GM23248 (cell line): ENCODE measurements at regions not wholly inside any gene's neighbourhood (a gene's known extent, or its start where the extent isn't known, plus 50 kb on each side); places are given as distances from the start of the nearest gene placed in this dataset.

Experiments
- DNase-seq: peaks from one replicate; pipeline ENCODE4 v3.0.0-alpha.2; 2015
- H2AFZ ChIP-seq: fragments of 200-600 bp; sonication (generic); 2 replicates; pipeline ENCODE4 v1.6.1; 2016; ENCODE audit warnings: antibody characterized with exemption
- H3F3A ChIP-seq: fragments of 200-600 bp; sonication (generic); 2 replicates; pipeline ENCODE4 v1.6.1; 2016; ENCODE audit warnings: mild to moderate bottlenecking, antibody characterized with exemption, mixed run types; ENCODE audit not compliant: insufficient read depth
- H3K27ac ChIP-seq: fragments of 200-600 bp; sonication (generic); 2 replicates; pipeline ENCODE4 v1.5.1; 2016; ENCODE audit warnings: mild to moderate bottlenecking
- H3K27me3 ChIP-seq: fragments of 200-600 bp; sonication (generic); replicated peaks from 2 replicates; pipeline ENCODE4 v1.6.1; 2016; ENCODE audit warnings: mild to moderate bottlenecking; ENCODE audit not compliant: insufficient read depth
- H3K36me3 ChIP-seq: fragments of 200-600 bp; sonication (generic); 2 replicates; pipeline ENCODE4 v1.6.1; 2016; ENCODE audit warnings: low read depth, mild to moderate bottlenecking
- H3K4me1 ChIP-seq: fragments of 200-600 bp; sonication (generic); 2 replicates; pipeline ENCODE4 v1.6.1; 2016; ENCODE audit warnings: mild to moderate bottlenecking; ENCODE audit not compliant: insufficient read depth
- H3K4me2 ChIP-seq: fragments of 200-600 bp; sonication (generic); one replicate; pipeline ENCODE4 v1.6.1; 2016; ENCODE audit warnings: mild to moderate bottlenecking; ENCODE audit not compliant: unreplicated experiment
- H3K4me3 ChIP-seq: fragments of 200-600 bp; sonication (generic); 2 replicates; pipeline ENCODE4 v1.5.1; 2016; ENCODE audit warnings: mild to moderate bottlenecking
- H3K79me2 ChIP-seq: fragments of 200-600 bp; sonication (generic); 2 replicates; pipeline ENCODE4 v1.6.1; 2016; ENCODE audit warnings: mild to moderate bottlenecking; ENCODE audit not compliant: insufficient read depth
- H3K9ac ChIP-seq: fragments of 200-600 bp; sonication (generic); 2 replicates; pipeline ENCODE4 v1.6.1; 2016; ENCODE audit warnings: mild to moderate bottlenecking
- H3K9me2 ChIP-seq: fragments of 200-600 bp; sonication (generic); 2 replicates; pipeline ENCODE4 v1.6.1; 2016; ENCODE audit warnings: mixed run types, mild to moderate bottlenecking, moderate library complexity; ENCODE audit not compliant: insufficient read depth
- H3K9me3 ChIP-seq: fragments of 200-600 bp; sonication (generic); one replicate; pipeline ENCODE4 v1.6.1; 2017; ENCODE audit warnings: low read depth
- H4K20me1 ChIP-seq: fragments of 200-600 bp; sonication (generic); 2 replicates; pipeline ENCODE4 v1.6.0; 2016; ENCODE audit not compliant: insufficient read depth
- EZH2 ChIP-seq: fragments of 200-600 bp; sonication (generic); IDR thresholded peaks from 2 replicates; pipeline ENCODE4 v1.6.1; 2018; ENCODE audit warnings: antibody characterized with exemption, mild to moderate bottlenecking; ENCODE audit not compliant: insufficient read depth, poor library complexity, severe bottlenecking
- EZH2phosphoT487 ChIP-seq: fragments of 200-600 bp; sonication (generic); IDR thresholded peaks from 2 replicates; pipeline ENCODE4 v1.6.1; 2018; ENCODE audit warnings: antibody characterized with exemption, moderate library complexity, mild to moderate bottlenecking, low read depth; ENCODE audit not compliant: insufficient read depth
- WGBS, 2 experiments: methylation state at CpG; one replicate each; pipeline ENCODE4 v1.1.6; 2015 to 2017; ENCODE audit warnings: low lambda C conversion rate in 2 of 2, low coverage in 1 of 2; ENCODE audit errors: missing lambda C conversion rate in 2 of 2; 5-methylcytosine and 5-hydroxymethylcytosine counted together
- in situ Hi-C: fragments of 300-500 bp; cut with MboI; formaldehyde crosslinking; loops from 2 replicates; pipeline ENCODE4 v1.15.0; 2020

DNA sequence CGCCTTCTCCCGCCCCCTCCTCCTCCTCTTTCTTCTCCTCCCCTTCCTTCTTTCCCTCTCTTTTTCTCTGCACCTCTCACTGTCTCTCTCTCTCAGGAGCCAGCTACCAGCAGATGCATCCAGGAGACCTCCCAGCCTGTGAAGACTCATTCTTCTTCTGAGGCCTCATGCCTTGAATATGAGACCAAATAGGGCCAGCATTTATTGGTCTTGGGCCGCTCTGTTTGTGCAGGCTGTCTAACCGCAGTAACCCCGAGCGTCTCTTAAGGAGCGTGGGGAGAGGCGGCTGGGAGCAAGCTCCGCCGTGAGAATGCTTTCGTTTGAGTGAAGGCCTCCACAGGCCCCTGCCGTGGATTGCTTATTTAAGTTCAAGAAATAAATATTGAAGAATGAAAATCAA, 167.0 kb downstream of the NUFIP1 start:
- Histone ChIP-seq H3K9me2 (no peaks in the 10 kb centered on the region), H3K36me3 (no peaks in the 10 kb centered on the region), H3K4me3 (no peak overlapping the region), H2AFZ (no peak overlapping the region), H3K27ac (no peak overlapping the region), H3K9ac (no peak overlapping the region), H3K4me2 (no peak overlapping the region), H3F3A (no peaks in the 10 kb centered on the region), H3K9me3 (no peaks in the 10 kb centered on the region), H3K79me2 (no peaks in the 10 kb centered on the region), H3K4me1 (peaks cover 7% of the 10 kb centered on the region), H3K27me3 (no peaks in the 10 kb centered on the region), H4K20me1 (no peaks in the 10 kb centered on the region)
- 93 to 94% methylated on average over 10 to 12 of the region's 12 CpGs for WGBS, 2 experiments
- TF ChIP-seq EZH2 (no peak), EZH2phosphoT487 (no peak)
- DNase-seq, result no peak
- in situ Hi-C loops, result no loop called here

DNA sequence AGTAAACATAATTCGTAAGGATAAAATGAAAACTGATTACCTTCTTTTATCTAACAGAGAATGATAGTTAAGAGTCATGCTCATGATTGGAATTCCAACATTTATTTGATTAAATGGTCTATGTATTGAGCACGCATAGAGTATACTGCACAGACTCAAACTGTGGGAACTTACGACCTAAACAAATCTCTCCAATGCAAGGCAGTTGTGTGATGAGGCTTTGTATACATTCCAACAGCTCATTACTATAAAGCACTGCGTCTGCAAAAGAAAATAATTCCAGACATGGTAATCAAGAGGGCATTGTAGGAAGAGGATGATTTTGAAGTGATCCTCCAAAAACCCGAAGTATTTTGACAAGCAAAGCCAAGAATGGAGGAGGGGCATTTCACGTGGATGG, 169.5 kb downstream of the NUFIP1 start:
- no peak overlapping the region for H3K27ac ChIP-seq
- 63 to 67% methylated on average over 6 of the region's 6 CpGs for WGBS, 2 experiments

DNA sequence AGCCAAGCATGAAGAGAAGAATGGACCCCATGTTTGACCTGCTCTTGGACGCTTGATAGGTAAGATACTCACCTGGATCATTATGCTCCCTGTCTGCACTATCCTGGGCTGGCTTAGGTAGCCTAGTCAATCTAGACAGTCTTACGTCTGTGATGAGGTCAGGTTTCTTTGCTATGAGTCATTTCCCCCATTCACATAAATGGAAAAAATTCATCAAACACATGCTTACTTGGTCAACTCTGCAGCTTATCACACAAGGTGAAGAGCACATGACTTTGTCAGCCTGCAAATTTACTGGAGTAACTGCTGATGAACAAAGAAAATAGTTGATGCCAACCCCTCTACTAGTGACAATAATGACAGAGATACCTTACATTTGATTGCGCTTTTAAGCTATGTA, 170.0 kb downstream of the NUFIP1 start:
- no peak overlapping the region for H3K4me2 ChIP-seq
- no peak overlapping the region for H3K9ac ChIP-seq
- H3K4me3 ChIP-seq, result no peak overlapping the region
- peaks cover 19% of the 10 kb centered on the region for H3F3A ChIP-seq
- H3K36me3 ChIP-seq, result no peaks in the 10 kb centered on the region
- 61 to 64% methylated on average over 3 of the region's 3 CpGs for WGBS, 2 experiments
- no peaks in the 10 kb centered on the region for H3K9me2 ChIP-seq
- no peak overlapping the region for H3K27ac ChIP-seq
- H2AFZ ChIP-seq, result no peak overlapping the region
- in situ Hi-C loops, result no loop called here
- peak; percentile 73 for DNase-seq
- H4K20me1 ChIP-seq, result no peaks in the 10 kb centered on the region
- H3K9me3 ChIP-seq, result no peaks in the 10 kb centered on the region
- H3K79me2 ChIP-seq, result no peaks in the 10 kb centered on the region
- peaks cover 33% of the 10 kb centered on the region for H3K4me1 ChIP-seq
- TF ChIP-seq EZH2 (no peak), EZH2phosphoT487 (no peak)
- no peaks in the 10 kb centered on the region for H3K27me3 ChIP-seq

More for the DNA sequence above, 169.5 kb downstream of the NUFIP1 start:
- H3K9me2 ChIP-seq, result no peaks in the 10 kb centered on the region
- in situ Hi-C loops, result no loop called here
- DNase-seq, result no peak
- no peaks in the 10 kb centered on the region for H3K36me3 ChIP-seq
- H3K79me2 ChIP-seq, result no peaks in the 10 kb centered on the region
- no peak overlapping the region for H3K9ac ChIP-seq
- H4K20me1 ChIP-seq, result no peaks in the 10 kb centered on the region
- H3K27me3 ChIP-seq, result no peaks in the 10 kb centered on the region
- H3K9me3 ChIP-seq, result no peaks in the 10 kb centered on the region
- TF ChIP-seq EZH2 (no peak), EZH2phosphoT487 (no peak)
- H3K4me1 ChIP-seq, result peaks cover 32% of the 10 kb centered on the region
- no peak overlapping the region for H3K4me2 ChIP-seq
- H3K4me3 ChIP-seq, result no peak overlapping the region
- H2AFZ ChIP-seq, result no peak overlapping the region
- peaks cover 19% of the 10 kb centered on the region for H3F3A ChIP-seq

DNA sequence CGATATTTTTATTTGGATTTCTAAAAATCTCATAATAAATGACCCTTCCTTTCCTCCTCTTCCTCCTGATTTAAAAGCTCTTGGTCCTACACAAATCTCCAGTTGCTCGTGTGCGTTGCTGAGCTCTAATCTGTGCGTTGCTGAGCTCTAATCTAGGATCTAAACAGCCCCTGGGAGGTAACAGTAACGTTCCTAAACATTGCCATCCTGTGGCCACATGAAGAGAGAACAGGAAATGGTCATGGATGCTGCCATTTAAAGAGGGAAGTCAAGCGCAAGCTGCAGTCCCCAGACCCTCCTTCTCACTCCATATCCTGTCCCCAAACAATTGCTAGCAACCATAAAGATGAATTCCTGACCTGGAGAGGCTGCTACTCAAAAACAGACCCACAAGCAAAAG, 170.8 kb downstream of the NUFIP1 start:
- 87 to 88% methylated on average over 6 of the region's 6 CpGs for WGBS, 2 experiments
- Histone ChIP-seq H3F3A (peaks cover 19% of the 10 kb centered on the region), H3K27me3 (no peaks in the 10 kb centered on the region), H3K9me2 (no peaks in the 10 kb centered on the region), H4K20me1 (no peaks in the 10 kb centered on the region), H2AFZ (no peak overlapping the region), H3K27ac (no peak overlapping the region), H3K9me3 (no peaks in the 10 kb centered on the region), H3K4me3 (no peak overlapping the region), H3K9ac (no peak overlapping the region), H3K4me2 (no peak overlapping the region), H3K79me2 (no peaks in the 10 kb centered on the region), H3K4me1 (peaks cover 33% of the 10 kb centered on the region), H3K36me3 (no peaks in the 10 kb centered on the region)
- TF ChIP-seq EZH2phosphoT487, result no peak
- no peak for TF ChIP-seq EZH2
- DNase-seq, result peak; percentile 25
- in situ Hi-C loops, result no loop called here

DNA sequence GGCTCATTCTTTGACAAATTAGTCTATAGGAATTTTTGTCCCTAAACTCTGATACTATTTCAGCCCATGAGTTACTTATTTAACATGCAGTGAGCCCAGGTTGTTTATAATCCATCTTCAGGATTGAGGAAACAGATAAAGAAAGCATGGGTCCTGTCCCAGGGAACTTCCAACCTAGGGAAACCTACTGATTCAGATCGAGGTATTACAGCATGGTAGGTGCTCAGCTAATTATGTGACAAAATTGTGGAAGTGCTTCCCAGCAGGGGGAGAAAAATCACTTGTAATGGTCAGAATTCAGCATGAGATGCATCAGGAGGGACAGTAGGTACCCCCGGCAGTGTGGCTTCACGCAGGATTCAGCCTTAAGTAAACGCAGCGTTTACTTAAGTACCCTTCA, 171.3 kb downstream of the NUFIP1 start:
- Histone ChIP-seq H3K4me2 (no peak overlapping the region), H3K27ac (0 out of 2 replicates have a peak overlapping the region, but pooled peaks have one; percentile 42), H3F3A (peaks cover 19% of the 10 kb centered on the region), H3K27me3 (no peaks in the 10 kb centered on the region), H3K4me1 (peaks cover 33% of the 10 kb centered on the region), H3K36me3 (no peaks in the 10 kb centered on the region), H3K4me3 (no peak overlapping the region), H3K9me2 (no peaks in the 10 kb centered on the region), H3K9me3 (no peaks in the 10 kb centered on the region), H3K79me2 (no peaks in the 10 kb centered on the region), H3K9ac (no peak overlapping the region), H2AFZ (no peak overlapping the region), H4K20me1 (no peaks in the 10 kb centered on the region)
- in situ Hi-C loops, result no loop called here
- 86 to 87% methylated on average over 5 of the region's 5 CpGs for WGBS, 2 experiments
- no peak for TF ChIP-seq EZH2phosphoT487
- TF ChIP-seq EZH2, result no peak
- no peak for DNase-seq
